ENCODE measurements at regions not wholly inside any gene's neighbourhood (a gene's known extent, or its start where the extent isn't known, plus 50 kb on each side); places are given as distances from the start of the nearest gene placed in this dataset.
A peak's percentile ranks its signal among the peaks of the same experiment; 100 is the strongest.
"Not testable (repeated sequence)": the region's sequence is repeated elsewhere in the genome, so short reads cannot be mapped to it uniquely, and the experiment has no call there.

DNA sequence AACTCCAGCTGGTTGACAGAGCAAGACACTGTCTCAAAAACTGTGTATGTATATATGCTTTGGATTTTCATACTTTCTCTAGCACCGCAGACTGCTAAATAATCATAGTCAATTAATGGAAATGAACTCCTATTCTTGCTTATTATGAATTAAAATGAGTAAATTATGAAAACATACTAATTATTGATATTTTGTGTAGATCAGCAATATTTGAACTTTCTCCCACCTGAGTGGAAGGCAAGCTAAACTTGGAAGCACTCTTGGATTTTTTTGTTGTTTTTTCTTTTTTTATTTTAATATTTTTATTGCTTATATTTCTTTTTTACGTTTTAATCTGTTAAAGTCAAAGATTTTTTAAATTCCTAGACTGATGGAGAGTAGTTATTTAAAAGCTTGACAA lies 201.7 kb downstream of the CDRT15L2 start:
- POLR2A ChIA-PET, result no interaction called here
- CTCF ChIA-PET (ENCODE audit: low intra/inter-chr PET ratio), result interaction anchor here (0.6 kb wide), 1 partner anchor 683 kb away, joined by 3 read pairs; no protein-coding TSS in a partner anchor
- intact Hi-C loops (cut with micrococcal nuclease), result no loop called here

DNA sequence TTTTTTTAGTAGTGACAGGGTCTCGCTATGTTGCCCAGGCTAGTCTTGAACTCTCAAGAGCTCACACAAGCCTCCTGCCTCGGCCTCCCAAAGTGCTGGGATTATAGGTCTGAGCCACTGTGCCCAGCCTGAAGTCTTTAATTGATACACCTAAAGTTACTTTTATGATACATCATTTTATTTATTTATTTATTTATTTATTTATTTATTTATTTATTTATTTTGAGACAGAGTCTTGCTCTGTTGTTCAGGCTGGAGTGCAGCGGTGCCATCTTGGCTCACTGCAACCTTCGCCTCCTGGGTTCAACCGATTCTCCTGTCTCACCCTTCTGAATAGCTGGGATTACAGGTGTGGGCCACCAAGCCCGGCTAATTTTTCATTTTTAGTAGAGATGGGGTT lies 202.3 kb downstream of the CDRT15L2 start:
- DNase-seq (ENCODE audit: extremely low read depth in 1 of 4, low spot score in 3 of 4); ATAC-seq; POLR2A ChIA-PET; BruUV-seq (replicated peaks); H3K79me2 ChIP-seq (ENCODE audit: control insufficient read depth, insufficient read depth, low read length); FAIRE-seq; H3K9me3 ChIP-seq (replicated peaks; ENCODE audit: control insufficient read depth, insufficient read depth, low read depth, low read length); H3K9ac ChIP-seq (ENCODE audit: insufficient read depth in 1 of 2, low read depth in 2 of 2, low read length in 2 of 2); H3K4me2 ChIP-seq (ENCODE audit: insufficient read depth, low read length); H2AFZ ChIP-seq (ENCODE audit: low read depth, low read length); H3K4me3 ChIP-seq; intact Hi-C loops (cut with micrococcal nuclease); CTCF ChIA-PET (ENCODE audit: low intra/inter-chr PET ratio); H3K27ac ChIP-seq (ENCODE audit: extremely low read depth, low read depth, low read length); H3K4me1 ChIP-seq (replicated peaks in 1 of 2; ENCODE audit: control insufficient read depth in 2 of 2, insufficient read depth in 2 of 2, low read length in 2 of 2); H3K9me1 ChIP-seq (ENCODE audit: control insufficient read depth, insufficient read depth, low read length); H4K20me1 ChIP-seq (replicated peaks; ENCODE audit: control insufficient read depth, insufficient read depth, low read length); H3K36me3 ChIP-seq (ENCODE audit: control insufficient read depth, insufficient read depth, low read length): not testable (repeated sequence)
- in situ Hi-C loops (cut with MboI), result loop anchor here (10.0 kb wide), 1 partner anchor 1693 kb away; no protein-coding TSS in a partner anchor
- WGBS (ENCODE audit: insufficient coverage, low coverage, missing lambda C conversion rate), result 14% methylated on average over 6 of the region's 6 CpGs
- peaks cover 0 to 12% of the 10 kb centered on the region in 2 experiments; a peak in 1 of 5 replicates for H3K27me3 ChIP-seq (ENCODE audit: control insufficient read depth in 2 of 2, insufficient read depth in 2 of 2, low read length in 2 of 2)

More for the DNA sequence above, 201.7 kb downstream of the CDRT15L2 start:
- no peak overlapping the region for H3K4me2 ChIP-seq (ENCODE audit: insufficient read depth, low read length)
- H3K9me1 ChIP-seq (ENCODE audit: control insufficient read depth, insufficient read depth, low read length), result no peaks in the 10 kb centered on the region
- peaks cover 0 to 6% of the 10 kb centered on the region in 2 experiments; a peak in 2 of 5 replicates for H3K4me1 ChIP-seq (replicated peaks in 1 of 2; ENCODE audit: control insufficient read depth in 2 of 2, insufficient read depth in 2 of 2, low read length in 2 of 2)
- FAIRE-seq (no peak), DNase-seq (ENCODE audit: extremely low read depth in 1 of 4, low spot score in 3 of 4) (no peak), ATAC-seq (no peak)
- no peaks in the 10 kb centered on the region for H3K9me3 ChIP-seq (replicated peaks; ENCODE audit: control insufficient read depth, insufficient read depth, low read depth, low read length)
- 0% methylated on average over 2 of the region's 2 CpGs for WGBS (ENCODE audit: insufficient coverage, low coverage, missing lambda C conversion rate)
- H2AFZ ChIP-seq (ENCODE audit: low read depth, low read length), result no peak overlapping the region
- H3K79me2 ChIP-seq (ENCODE audit: control insufficient read depth, insufficient read depth, low read length), result no peaks in the 10 kb centered on the region
- H3K36me3 ChIP-seq (ENCODE audit: control insufficient read depth, insufficient read depth, low read length), result no peaks in the 10 kb centered on the region
- no TSS peak for BruUV-seq (replicated peaks)
- TF ChIP-seq ZKSCAN8 (CRISPR knock-in tag; IDR thresholded peaks at IDR 0.05), result no peak
- peak; percentile 31; the same call in 1 of the 2 replicates for TF ChIP-seq ZNF316 (IDR thresholded peaks at IDR 0.05)
- TF ChIP-seq C11orf30 (IDR thresholded peaks at IDR 0.05; ENCODE audit: low read depth), result 0 out of 2 replicates have a peak, but pooled peaks have one; percentile 25
- no peak for TF ChIP-seq NRF1 (conservative IDR thresholded peaks at IDR 0.05 in 1 of 2, IDR thresholded peaks at IDR 0.05 in 1 of 2)
- TF ChIP-seq HNRNPL (IDR thresholded peaks at IDR 0.05; ENCODE audit: low read depth, low read length), result no peak
- no peak for TF ChIP-seq CREBBP (IDR thresholded peaks at IDR 0.05; ENCODE audit: low read depth, low read length)
- no peak for TF ChIP-seq GATAD2A (IDR thresholded peaks at IDR 0.05)
- TF ChIP-seq ELF4 (CRISPR knock-in tag; IDR thresholded peaks at IDR 0.05), result no peak
- H3K27me3 ChIP-seq (ENCODE audit: control insufficient read depth in 2 of 2, insufficient read depth in 2 of 2, low read length in 2 of 2), result peaks cover 0 to 12% of the 10 kb centered on the region in 2 experiments; a peak in 1 of 5 replicates
- in situ Hi-C loops (cut with MboI), result loop anchor here (10.0 kb wide), 1 partner anchor 1694 kb away; no protein-coding TSS in a partner anchor
- no peak overlapping the region for H3K27ac ChIP-seq (ENCODE audit: extremely low read depth, low read depth, low read length)
- H3K9ac ChIP-seq (ENCODE audit: insufficient read depth in 1 of 2, low read depth in 2 of 2, low read length in 2 of 2), result no peak overlapping the region
- H4K20me1 ChIP-seq (replicated peaks; ENCODE audit: control insufficient read depth, insufficient read depth, low read length), result no peaks in the 10 kb centered on the region
- H3K4me3 ChIP-seq, result no peak overlapping the region
